ENCODE measurements at regions not wholly inside any gene's neighbourhood (a gene's known extent, or its start where the extent isn't known, plus 50 kb on each side); places are given as distances from the start of the nearest gene placed in this dataset.

- TF ChIP-seq POLR2AphosphoS5 (IDR thresholded peaks at IDR 0.05; ENCODE audit: low read depth, low read length), result no peak
- TF ChIP-seq POLR2A (IDR thresholded peaks at IDR 0.05; ENCODE audit: low read depth, low read length), result no peak
- no peak for TF ChIP-seq TAF1 (IDR thresholded peaks at IDR 0.05; ENCODE audit: low read depth, low read length)
- TF ChIP-seq PAX5 (IDR thresholded peaks at IDR 0.05; ENCODE audit: insufficient read depth, low read length, severe bottlenecking), result no peak
Measured at GRCh38 chr12:87846045-87846444, 183.2 kb downstream of the C12orf50 start.

All from GM12891 (cell line).